OCI-LY3 (cell line): ENCODE measurements at regions not wholly inside any gene's neighbourhood (a gene's known extent, or its start where the extent isn't known, plus 50 kb on each side); places are given as distances from the start of the nearest gene placed in this dataset.

Experiments
- EZH2phosphoT487 ChIP-seq: fragments of 200-600 bp; shearing (Covaris generic); IDR thresholded peaks from 2 replicates; pipeline ENCODE4 v1.6.1; 2018; ENCODE audit warnings: antibody characterized with exemption, mixed run types, low read depth
- TF ChIP-seq, protein P1 (sequence below): fragments of 200-600, 300-600 bp; sonication (generic); IDR thresholded peaks from 2 replicates; pipeline ENCODE4 v1.5.1; 2014; ENCODE audit warnings: antibody characterized with exemption, low read length, low read depth

DNA sequence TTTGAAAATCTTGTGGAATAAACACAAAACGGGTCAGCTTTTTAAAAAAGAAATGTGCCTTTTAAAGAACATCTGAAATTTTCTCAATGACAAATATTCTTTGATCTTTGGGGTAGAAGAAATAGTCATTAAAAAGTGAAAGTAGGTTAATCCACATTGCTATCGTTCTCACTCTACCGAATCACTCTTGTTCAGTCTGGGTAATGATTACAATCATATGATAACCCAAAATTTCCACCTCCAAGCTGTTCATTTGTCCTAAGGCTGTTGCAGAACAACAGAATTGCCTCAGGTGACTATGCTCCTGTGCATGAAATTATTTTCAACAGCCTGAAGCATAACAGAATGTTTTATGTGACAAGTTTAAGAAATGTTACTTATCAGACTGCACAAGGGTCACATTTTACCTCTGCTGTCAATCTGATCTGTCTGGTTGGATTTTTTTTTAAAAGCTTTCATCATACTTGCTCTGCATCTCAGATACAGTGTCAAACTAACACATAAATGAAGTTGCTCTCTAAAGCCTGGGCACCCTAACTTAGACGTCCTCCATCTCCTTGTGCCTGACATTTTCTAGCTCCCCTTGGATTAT is 227.3 kb downstream of the LURAP1L start:
- TF ChIP-seq, protein P1, sequence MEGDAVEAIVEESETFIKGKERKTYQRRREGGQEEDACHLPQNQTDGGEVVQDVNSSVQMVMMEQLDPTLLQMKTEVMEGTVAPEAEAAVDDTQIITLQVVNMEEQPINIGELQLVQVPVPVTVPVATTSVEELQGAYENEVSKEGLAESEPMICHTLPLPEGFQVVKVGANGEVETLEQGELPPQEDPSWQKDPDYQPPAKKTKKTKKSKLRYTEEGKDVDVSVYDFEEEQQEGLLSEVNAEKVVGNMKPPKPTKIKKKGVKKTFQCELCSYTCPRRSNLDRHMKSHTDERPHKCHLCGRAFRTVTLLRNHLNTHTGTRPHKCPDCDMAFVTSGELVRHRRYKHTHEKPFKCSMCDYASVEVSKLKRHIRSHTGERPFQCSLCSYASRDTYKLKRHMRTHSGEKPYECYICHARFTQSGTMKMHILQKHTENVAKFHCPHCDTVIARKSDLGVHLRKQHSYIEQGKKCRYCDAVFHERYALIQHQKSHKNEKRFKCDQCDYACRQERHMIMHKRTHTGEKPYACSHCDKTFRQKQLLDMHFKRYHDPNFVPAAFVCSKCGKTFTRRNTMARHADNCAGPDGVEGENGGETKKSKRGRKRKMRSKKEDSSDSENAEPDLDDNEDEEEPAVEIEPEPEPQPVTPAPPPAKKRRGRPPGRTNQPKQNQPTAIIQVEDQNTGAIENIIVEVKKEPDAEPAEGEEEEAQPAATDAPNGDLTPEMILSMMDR = no peak
- TF ChIP-seq EZH2phosphoT487 = no peak
